ENCODE measurements at regions not wholly inside any gene's neighbourhood (a gene's known extent, or its start where the extent isn't known, plus 50 kb on each side); places are given as distances from the start of the nearest gene placed in this dataset.
"Not testable (repeated sequence)": the region's sequence is repeated elsewhere in the genome, so short reads cannot be mapped to it uniquely, and the experiment has no call there.

DNA sequence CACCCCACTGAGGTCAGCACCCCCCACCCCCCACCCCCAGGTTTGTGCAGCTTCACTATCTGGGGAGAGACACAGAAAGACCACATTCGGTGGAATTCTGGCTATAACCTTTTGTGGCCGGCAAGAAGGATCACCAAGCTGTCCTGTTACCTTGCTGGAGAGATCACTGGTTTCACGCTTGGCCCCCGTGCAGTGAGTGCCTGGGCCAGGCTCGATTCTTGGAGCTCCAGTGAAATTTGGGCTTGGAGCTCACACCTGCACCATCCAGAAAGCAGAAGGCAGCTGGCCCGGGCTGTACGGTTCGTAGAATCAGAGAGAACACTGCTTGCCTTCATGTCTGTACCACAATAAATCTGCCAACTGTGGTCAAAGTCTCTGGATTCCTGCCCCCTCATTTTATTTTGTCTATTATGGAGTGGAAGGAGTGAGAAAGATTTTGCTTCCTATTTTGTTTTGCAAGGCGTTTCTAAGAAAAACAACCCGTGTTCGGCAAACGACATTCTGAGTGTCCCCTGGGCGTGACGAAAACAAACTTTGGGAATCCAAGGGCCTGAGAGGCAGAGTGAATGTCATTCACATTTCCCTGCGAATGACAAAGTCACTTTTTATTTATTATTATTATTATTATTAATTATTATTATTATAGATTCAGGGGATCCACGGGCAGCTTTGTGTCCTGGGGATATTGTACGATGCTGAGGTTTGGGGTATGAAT lies 2845.2 kb downstream of the RPIA start:
- TF ChIP-seq EZH2 (IDR thresholded peaks at IDR 0.05; ENCODE audit: borderline replicate concordance, low read length) = not testable (repeated sequence)
- TF ChIP-seq, protein P1, sequence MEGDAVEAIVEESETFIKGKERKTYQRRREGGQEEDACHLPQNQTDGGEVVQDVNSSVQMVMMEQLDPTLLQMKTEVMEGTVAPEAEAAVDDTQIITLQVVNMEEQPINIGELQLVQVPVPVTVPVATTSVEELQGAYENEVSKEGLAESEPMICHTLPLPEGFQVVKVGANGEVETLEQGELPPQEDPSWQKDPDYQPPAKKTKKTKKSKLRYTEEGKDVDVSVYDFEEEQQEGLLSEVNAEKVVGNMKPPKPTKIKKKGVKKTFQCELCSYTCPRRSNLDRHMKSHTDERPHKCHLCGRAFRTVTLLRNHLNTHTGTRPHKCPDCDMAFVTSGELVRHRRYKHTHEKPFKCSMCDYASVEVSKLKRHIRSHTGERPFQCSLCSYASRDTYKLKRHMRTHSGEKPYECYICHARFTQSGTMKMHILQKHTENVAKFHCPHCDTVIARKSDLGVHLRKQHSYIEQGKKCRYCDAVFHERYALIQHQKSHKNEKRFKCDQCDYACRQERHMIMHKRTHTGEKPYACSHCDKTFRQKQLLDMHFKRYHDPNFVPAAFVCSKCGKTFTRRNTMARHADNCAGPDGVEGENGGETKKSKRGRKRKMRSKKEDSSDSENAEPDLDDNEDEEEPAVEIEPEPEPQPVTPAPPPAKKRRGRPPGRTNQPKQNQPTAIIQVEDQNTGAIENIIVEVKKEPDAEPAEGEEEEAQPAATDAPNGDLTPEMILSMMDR (conservative IDR thresholded peaks at IDR 0.05 in 1 of 2, IDR thresholded peaks at IDR 0.05 in 1 of 2; ENCODE audit: extremely low read depth in 1 of 2, insufficient read depth in 1 of 2, low read depth in 1 of 2, low read length in 2 of 2) = not testable (repeated sequence)

Data from mammary epithelial cell (primary cell).